CD4-positive, alpha-beta T cell (primary cell): ENCODE measurements at regions not wholly inside any gene's neighbourhood (a gene's known extent, or its start where the extent isn't known, plus 50 kb on each side); places are given as distances from the start of the nearest gene placed in this dataset.

ENCODE experiments used
- ATAC-seq: fragments of 200-7000 bp; cut with Tn5 transposase; one replicate; pipeline ENCODE4 v1.10.0; 2022; ENCODE audit warnings: mild to moderate bottlenecking; ENCODE audit not compliant: poor library complexity
- CTCF ChIA-PET: fragments of 350-600 bp; sonication (Branson Sonifier 250); formaldehyde crosslinking; loops from one replicate; lab custom pipeline; 2021; ENCODE audit warnings: antibody characterized with exemption, inconsistent platforms; lab: Charles Lee
- POLR2A ChIA-PET: fragments of 350-600 bp; sonication (Branson Sonifier 250); formaldehyde crosslinking; loops from one replicate; lab custom pipeline; 2021; ENCODE audit warnings: antibody characterized with exemption, inconsistent platforms; lab: Charles Lee
- DNase-seq, 14 experiments: peaks; one replicate each; pipeline ENCODE4 v3.0.0-alpha.2; 2013 to 2020; ENCODE audit warnings: mixed read lengths in 2 of 14
- H3K27ac ChIP-seq, 2 donors: one replicate each; pipeline versions ENCODE4 v1.5.1 to v1.7.0; 2013; ENCODE audit warnings: low read length in 2 of 2, low read depth in 1 of 2, mild to moderate bottlenecking in 1 of 2
- H3K27me3 ChIP-seq, 2 experiments: 1 replicate in 1 of 2; 2 replicates in 1 of 2; pipeline versions ENCODE4 v1.6.1 to v1.7.0; 2013; ENCODE audit warnings: low read length in 2 of 2, control low read depth in 1 of 2, mild to moderate bottlenecking in 1 of 2, moderate library complexity in 1 of 2; ENCODE audit not compliant: insufficient read depth in 2 of 2, control insufficient read depth in 1 of 2
- H3K36me3 ChIP-seq: one replicate; pipeline ENCODE4 v1.6.1; 2013; ENCODE audit warnings: low read length, control low read depth; ENCODE audit not compliant: insufficient read depth
- H3K4me1 ChIP-seq: one replicate; pipeline ENCODE4 v1.6.1; 2013; ENCODE audit warnings: low read length, control low read depth; ENCODE audit not compliant: insufficient read depth
- H3K4me3 ChIP-seq: one replicate; pipeline ENCODE4 v1.5.1; 2013; ENCODE audit warnings: mild to moderate bottlenecking, low read length, moderate library complexity
- H3K9me3 ChIP-seq, 2 experiments: 1 replicate in 1 of 2; 2 replicates in 1 of 2; pipeline versions ENCODE4 v1.6.1 to v1.7.0; 2013; ENCODE audit warnings: low read length in 2 of 2, mild to moderate bottlenecking in 2 of 2, control low read depth in 1 of 2, moderate library complexity in 1 of 2; ENCODE audit not compliant: control insufficient read depth in 1 of 2, insufficient read depth in 1 of 2
- H3K27ac Mint-ChIP-seq: one replicate; pipeline ENCODE4 v1.8.0; 2020; ENCODE audit warnings: mixed read lengths
- H3K27me3 Mint-ChIP-seq: one replicate; pipeline ENCODE4 v1.8.0; 2021; ENCODE audit warnings: mixed read lengths
- H3K36me3 Mint-ChIP-seq: one replicate; pipeline ENCODE4 v1.8.0; 2021; ENCODE audit warnings: low read depth, mixed read lengths
- H3K4me1 Mint-ChIP-seq: one replicate; pipeline ENCODE4 v1.8.0; 2021; ENCODE audit warnings: low read depth, mixed read lengths
- H3K4me3 Mint-ChIP-seq: one replicate; pipeline ENCODE4 v1.8.0; 2020; ENCODE audit warnings: mild to moderate bottlenecking, mixed read lengths
- H3K9me3 Mint-ChIP-seq: one replicate; pipeline ENCODE4 v1.8.0; 2020; ENCODE audit warnings: mixed read lengths
- CTCF ChIP-seq: fragments of 200-600 bp; IDR thresholded peaks from one replicate; pipeline ENCODE4 v1.8.0; 2022; ENCODE audit warnings: antibody characterized with exemption, mild to moderate bottlenecking
- intact Hi-C, 2 experiments: fragments of 100-400 bp; cut with DNase I in 1 of 2; cut with micrococcal nuclease in 1 of 2; formaldehyde crosslinking; loops; one replicate each; pipeline versions ENCODE4 v1.15.1 to v1.9.0; 2023 to 2025; cut with DNase I, micrococcal nuclease

GRCh38 chr5:107043665-107044064 lies 627.1 kb downstream of the EFNA5 start:
- Histone ChIP-seq H3K27me3 (no peaks in the 10 kb centered on the region), H3K9me3 (no peaks in the 10 kb centered on the region), H3K27ac (no peak overlapping the region), H3K4me3 (no peak overlapping the region), H3K4me1 (no peaks in the 10 kb centered on the region), H3K36me3 (no peaks in the 10 kb centered on the region)
- Mint-ChIP-seq H3K36me3 (no peaks in the 10 kb centered on the region), H3K4me1 (no peaks in the 10 kb centered on the region), H3K4me3 (no peak overlapping the region), H3K9me3 (peaks cover 2% of the 10 kb centered on the region), H3K27me3 (no peaks in the 10 kb centered on the region), H3K27ac (no peak overlapping the region)
- POLR2A ChIA-PET = no interaction called here
- no peak for DNase-seq
- no peak for ATAC-seq
- TF ChIP-seq CTCF = no peak
- CTCF ChIA-PET = no interaction called here
- intact Hi-C loops = no loop called here

- CTCF ChIA-PET = no interaction called here
- ATAC-seq (no peak), DNase-seq (no peak)
- H3K9me3 ChIP-seq = no peaks in the 10 kb centered on the region
- no peaks in the 10 kb centered on the region for H3K27me3 Mint-ChIP-seq
- no peaks in the 10 kb centered on the region for H3K36me3 Mint-ChIP-seq
- H3K36me3 ChIP-seq = no peaks in the 10 kb centered on the region
- H3K9me3 Mint-ChIP-seq = peaks cover 8% of the 10 kb centered on the region
- no peak for TF ChIP-seq CTCF
- no peaks in the 10 kb centered on the region for H3K4me1 ChIP-seq
- POLR2A ChIA-PET = no interaction called here
- no peaks in the 10 kb centered on the region for H3K4me1 Mint-ChIP-seq
- intact Hi-C loops = no loop called here
- no peak overlapping the region for H3K27ac ChIP-seq
- no peak overlapping the region for H3K4me3 Mint-ChIP-seq
- H3K4me3 ChIP-seq = no peak overlapping the region
- no peak overlapping the region for H3K27ac Mint-ChIP-seq
- no peaks in the 10 kb centered on the region for H3K27me3 ChIP-seq
Measured at GRCh38 chr5:107040907-107041306, 629.8 kb downstream of the EFNA5 start.

- no peak overlapping the region for H3K27ac ChIP-seq
- H3K36me3 ChIP-seq = no peaks in the 10 kb centered on the region
- Mint-ChIP-seq H3K4me3 (no peak overlapping the region), H3K27ac (no peak overlapping the region), H3K27me3 (no peaks in the 10 kb centered on the region), H3K4me1 (no peaks in the 10 kb centered on the region), H3K36me3 (no peaks in the 10 kb centered on the region), H3K9me3 (peaks cover 10% of the 10 kb centered on the region)
- CTCF ChIA-PET = no interaction called here
- no peak overlapping the region for H3K4me3 ChIP-seq
- POLR2A ChIA-PET = no interaction called here
- H3K4me1 ChIP-seq = no peaks in the 10 kb centered on the region
- DNase-seq (no peak), ATAC-seq (no peak)
- no peaks in the 10 kb centered on the region for H3K9me3 ChIP-seq
- H3K27me3 ChIP-seq = no peaks in the 10 kb centered on the region
- no peak for TF ChIP-seq CTCF
- intact Hi-C loops = no loop called here
Measured at GRCh38 chr5:107032629-107033028, 638.1 kb downstream of the EFNA5 start.
